HG02885 (cell line): ENCODE measurements at regions not wholly inside any gene's neighbourhood (a gene's known extent, or its start where the extent isn't known, plus 50 kb on each side); places are given as distances from the start of the nearest gene placed in this dataset.

ENCODE experiments used
- ATAC-seq: cut with Tn5 transposase; IDR thresholded peaks from one replicate; pipeline ENCODE4 v1.9.1; 2021; ENCODE audit warnings: mild to moderate bottlenecking; ENCODE audit not compliant: unreplicated experiment, poor library complexity

- ATAC-seq, result no peak
Measured at GRCh38 chr5:66452109-66452508, 144.1 kb upstream of the MAST4 start.

GRCh38 chr5:66454186-66455078, 141.8 kb upstream of the MAST4 start:
- no peak for ATAC-seq

- no peak for ATAC-seq
Measured at GRCh38 chr5:66459728-66460127, 136.5 kb upstream of the MAST4 start.

GRCh38 chr5:66467564-66467963, 128.6 kb upstream of the MAST4 start:
- ATAC-seq, result no peak

GRCh38 chr5:66469684-66470083, 126.5 kb upstream of the MAST4 start:
- ATAC-seq, result no peak

- ATAC-seq, result no peak
Measured at GRCh38 chr5:66472010-66472409, 124.2 kb upstream of the MAST4 start.

- ATAC-seq, result no peak
Measured at GRCh38 chr5:66475731-66476130, 120.5 kb upstream of the MAST4 start.

GRCh38 chr5:66477596-66477995, 118.6 kb upstream of the MAST4 start:
- ATAC-seq, result no peak

GRCh38 chr5:66494437-66494836, 101.8 kb upstream of the MAST4 start:
- ATAC-seq, result no peak

- ATAC-seq, result no peak
Measured at GRCh38 chr5:66498791-66499207, 97.4 kb upstream of the MAST4 start.

- no peak for ATAC-seq
Measured at GRCh38 chr5:66503203-66503789, 92.9 kb upstream of the MAST4 start.

GRCh38 chr5:66507106-66507505, 89.1 kb upstream of the MAST4 start:
- no peak for ATAC-seq

GRCh38 chr5:66511491-66511890, 84.7 kb upstream of the MAST4 start:
- no peak for ATAC-seq

- no peak for ATAC-seq
Measured at GRCh38 chr5:66513130-66513529, 83.1 kb upstream of the MAST4 start.

- peak; percentile 71 for ATAC-seq
Measured at GRCh38 chr5:66515209-66515608, 81.0 kb upstream of the MAST4 start.

- no peak for ATAC-seq
Measured at GRCh38 chr5:66516550-66516949, 79.6 kb upstream of the MAST4 start.

GRCh38 chr5:66517351-66517750, 78.8 kb upstream of the MAST4 start:
- no peak for ATAC-seq

GRCh38 chr5:66518052-66518451, 78.1 kb upstream of the MAST4 start:
- ATAC-seq, result no peak

GRCh38 chr5:66518753-66519152, 77.4 kb upstream of the MAST4 start:
- ATAC-seq, result no peak

GRCh38 chr5:66519626-66520025, 76.6 kb upstream of the MAST4 start:
- no peak for ATAC-seq

- ATAC-seq, result no peak
Measured at GRCh38 chr5:66520854-66521253, 75.3 kb upstream of the MAST4 start.

GRCh38 chr5:66527478-66528035, 68.6 kb upstream of the MAST4 start:
- ATAC-seq, result no peak
